HepG2 (cell line): ENCODE measurements at regions not wholly inside any gene's neighbourhood (a gene's known extent, or its start where the extent isn't known, plus 50 kb on each side); places are given as distances from the start of the nearest gene placed in this dataset.
A peak's percentile ranks its signal among the peaks of the same experiment; 100 is the strongest.

Experiments used
- ATAC-seq: fragments of 200-7000 bp; cut with Tn5 transposase; 3 replicates; pipeline ENCODE4 v1.9.1; 2020; ENCODE audit warnings: mild to moderate bottlenecking, moderate library complexity
- BruUV-seq: library from RNA; stranded (reverse); fragments of 400-500 nt; replicated peaks from 2 replicates; lab custom pipeline; 2021; lab: Mats Ljungman, UMichigan
- CTCF ChIA-PET: fragments of 300-600 bp; formaldehyde crosslinking; extraction: SDS; loops from one replicate; lab custom pipeline; 2021; ENCODE audit warnings: low total read pairs, inconsistent platforms, low intra/inter-chr PET ratio; lab: Yijun Ruan, JAX
- POLR2A ChIA-PET: fragments of 350-600 bp; sonication (Branson Sonifier 250); formaldehyde crosslinking; loops from one replicate; lab custom pipeline; 2020; ENCODE audit warnings: antibody characterized with exemption, inconsistent platforms; lab: Yijun Ruan, JAX
- DNase-seq: peaks from one replicate; pipeline ENCODE4 v3.0.0-alpha.2; 2015; ENCODE audit warnings: low spot score
- FAIRE-seq: peaks from 3 replicates; lab custom pipeline; 2011; peaks lifted over from hg19 to GRCh38; lab: Jason Lieb, UNC
- H2AFZ ChIP-seq: one replicate; pipeline ENCODE4 v1.6.1; 2011; ENCODE audit warnings: low read length, inconsistent platforms
- H3K27ac ChIP-seq: fragments of 300-600 bp; 3 replicates; pipeline ENCODE4 v1.8.0; 2011; ENCODE audit warnings: mixed run types, mild to moderate bottlenecking, mixed read lengths, low read length, inconsistent platforms; ENCODE audit not compliant: insufficient read depth; ENCODE audit errors: extremely low read length
- H3K27me3 ChIP-seq, 2 experiments: fragments of 200-600 bp in 1 of 2; 2 replicates in 1 of 2; 3 replicates in 1 of 2; pipeline versions ENCODE4 v1.6.0 to v1.8.0; 2011; ENCODE audit warnings: low read length in 2 of 2, mild to moderate bottlenecking in 2 of 2, moderate library complexity in 2 of 2, inconsistent platforms in 1 of 2; ENCODE audit not compliant: insufficient read depth in 2 of 2, control insufficient read depth in 1 of 2
- H3K36me3 ChIP-seq, 2 experiments: fragments of 200-600 bp in 1 of 2; replicated peaks in 1 of 2; 2 replicates in 1 of 2; 3 replicates in 1 of 2; pipeline versions ENCODE4 v1.5.1 to v1.8.0; 2011; ENCODE audit warnings: low read length in 2 of 2, inconsistent platforms in 1 of 2; ENCODE audit not compliant: insufficient read depth in 2 of 2, control insufficient read depth in 1 of 2
- H3K4me1 ChIP-seq: 2 replicates; pipeline ENCODE4 v1.5.1; 2012; ENCODE audit warnings: low read length, inconsistent platforms; ENCODE audit not compliant: insufficient read depth
- H3K4me2 ChIP-seq: 2 replicates; pipeline ENCODE4 v1.6.0; 2011; ENCODE audit warnings: low read depth, low read length, inconsistent platforms
- H3K4me3 ChIP-seq, 3 experiments: fragments of 200-600 bp in 1 of 3; sonication (generic), shearing (Covaris generic) in 1 of 3; replicated peaks in 1 of 3; 2 replicates each; pipeline ENCODE4 v1.5.1; 2011 to 2016; ENCODE audit warnings: low read length in 3 of 3, inconsistent platforms in 2 of 3, low read depth in 2 of 3, mild to moderate bottlenecking in 2 of 3, control low read depth in 1 of 3, mixed read lengths in 1 of 3; ENCODE audit not compliant: insufficient read depth in 1 of 3
- H3K79me2 ChIP-seq: one replicate; pipeline ENCODE4 v1.6.1; 2011; ENCODE audit warnings: low read length, inconsistent platforms; ENCODE audit not compliant: insufficient read depth
- H3K9ac ChIP-seq: 2 replicates; pipeline ENCODE4 v1.6.0; 2011; ENCODE audit warnings: mild to moderate bottlenecking, low read depth, low read length, inconsistent platforms; ENCODE audit not compliant: insufficient read depth
- H3K9me3 ChIP-seq: 2 replicates; pipeline ENCODE4 v1.5.1; 2012; ENCODE audit warnings: mild to moderate bottlenecking, low read length
- H4K20me1 ChIP-seq: 2 replicates; pipeline ENCODE4 v1.6.0; 2011; ENCODE audit warnings: inconsistent platforms, mild to moderate bottlenecking, low read length, moderate library complexity; ENCODE audit not compliant: insufficient read depth
- CCAR2 ChIP-seq: fragments of 200-400 bp; formaldehyde crosslinking; optimal IDR thresholded peaks from 2 replicates; pipeline ENCODE3; 2018; ENCODE audit warnings: low read depth, mild to moderate bottlenecking, low read length, moderate library complexity
- CSRNP1 ChIP-seq: sonication (generic); formaldehyde crosslinking; IDR thresholded peaks from 2 replicates; pipeline ENCODE4 v1.8.1; 2023; ENCODE audit warnings: mild to moderate bottlenecking, missing genetic modification reagents
- CTCF ChIP-seq: sonication (generic); formaldehyde crosslinking; IDR thresholded peaks from 2 replicates; pipeline ENCODE4 v1.5.0; 2020; ENCODE audit warnings: mild to moderate bottlenecking, missing genetic modification reagents, moderate library complexity
- EHMT2 ChIP-seq: fragments of 200-600 bp; sonication (generic); IDR thresholded peaks from 2 replicates; pipeline ENCODE4 v1.7.0; 2017; ENCODE audit warnings: antibody characterized with exemption, low read depth, low read length, borderline replicate concordance
- KDM2A ChIP-seq: sonication (generic); formaldehyde crosslinking; IDR thresholded peaks from 2 replicates; pipeline ENCODE4 v1.4.0; 2020; ENCODE audit warnings: low read depth, missing genetic modification reagents, borderline replicate concordance
- NFAT5 ChIP-seq: sonication (generic); formaldehyde crosslinking; IDR thresholded peaks from 2 replicates; pipeline ENCODE4 v1.4.0; 2020; ENCODE audit warnings: missing genetic modification reagents
- NFIC ChIP-seq: IDR thresholded peaks from 2 replicates; pipeline ENCODE4 v1.6.1; 2012; ENCODE audit warnings: mild to moderate bottlenecking, low read length, inconsistent platforms
- POGZ ChIP-seq: sonication (generic); formaldehyde crosslinking; IDR thresholded peaks from 2 replicates; pipeline ENCODE4 v1.4.0; 2020; ENCODE audit warnings: mild to moderate bottlenecking, missing genetic modification reagents
- POLR2G ChIP-seq: fragments of 200-400 bp; formaldehyde crosslinking; IDR thresholded peaks from 2 replicates; pipeline ENCODE4 v1.6.1; 2018; ENCODE audit warnings: mild to moderate bottlenecking, low read depth, low read length, moderate library complexity
- TFDP1 ChIP-seq: IDR thresholded peaks from 2 replicates; pipeline ENCODE4 v1.6.1; 2016; ENCODE audit warnings: missing compliant biosample characterization, missing genetic modification reagents, borderline replicate concordance
- ZNF143 ChIP-seq: sonication (generic); formaldehyde crosslinking; IDR thresholded peaks from 2 replicates; pipeline ENCODE4 v1.4.0; 2020; ENCODE audit warnings: missing genetic modification reagents
- ZNF20 ChIP-seq: sonication (generic); formaldehyde crosslinking; IDR thresholded peaks from 2 replicates; pipeline ENCODE4 v1.4.0; 2020; ENCODE audit warnings: mild to moderate bottlenecking, moderate library complexity, missing genetic modification reagents
- ZNF292 ChIP-seq: sonication (generic); formaldehyde crosslinking; IDR thresholded peaks from 2 replicates; pipeline ENCODE4 v1.8.1; 2022; ENCODE audit warnings: mild to moderate bottlenecking, low read depth, missing genetic modification reagents, borderline replicate concordance
- WGBS: methylation state at CpG from one replicate; pipeline ENCODE4 v1.1.6; 2017; ENCODE audit warnings: low lambda C conversion rate; 5-methylcytosine and 5-hydroxymethylcytosine counted together
- in situ Hi-C: cut with HindIII; loops from 2 replicates; pipeline ENCODE4 v1.10.0; 2017; ENCODE audit warnings: low pct_unique_long_range_greater_than_20kb; ENCODE audit not compliant: extremely low pct_ligation_motif_present
- intact Hi-C: fragments of 100-400 bp; cut with micrococcal nuclease; formaldehyde crosslinking; loops from one replicate; pipeline ENCODE4 v1.10.0; 2022; ENCODE audit not compliant: unreplicated experiment

- TSS peak; percentile 60 for BruUV-seq
- peak overlapping the region; percentile 80 for H3K27ac ChIP-seq
- POLR2A ChIA-PET = interaction anchor here (0.7 kb wide), 1 partner anchor 10 kb away, joined by 3 read pairs; no protein-coding TSS in a partner anchor
- H3K79me2 ChIP-seq = peaks cover 3% of the 10 kb centered on the region
- H3K4me3 ChIP-seq = peak overlapping the region; percentile 78 to 85 (median 79)
- in situ Hi-C loops = no loop called here
- no peaks in the 10 kb centered on the region for H4K20me1 ChIP-seq
- FAIRE-seq = peak; percentile 56
- peak overlapping the region; percentile 80 for H2AFZ ChIP-seq
- CTCF ChIA-PET = no interaction called here
- intact Hi-C loops = loop anchor here (5.0 kb wide), 2 partner anchors 37 to 207 kb away; no protein-coding TSS in a partner anchor
- H3K36me3 ChIP-seq = no peaks in the 10 kb centered on the region
- H3K9me3 ChIP-seq = no peaks in the 10 kb centered on the region
- peak overlapping the region; percentile 79 for H3K9ac ChIP-seq
- ATAC-seq = peak; percentile 51
- H3K4me2 ChIP-seq = peak overlapping the region; percentile 98
- peaks cover 40% of the 10 kb centered on the region for H3K4me1 ChIP-seq
- DNase-seq = peak; percentile 23
- 5% methylated on average over 24 of the region's 32 CpGs for WGBS
- no peaks in the 10 kb centered on the region for H3K27me3 ChIP-seq
- TF ChIP-seq KDM2A (CRISPR knock-in tag) (peak; percentile 52; the same call in 1 of the 2 replicates), NFIC (0 out of 2 replicates have a peak, but pooled peaks have one; percentile 18), NFAT5 (CRISPR knock-in tag) (no peak), ZNF292 (CRISPR knock-in tag) (no peak), CTCF (CRISPR knock-in tag) (peak; percentile 8; the same call in 1 of the 2 replicates), EHMT2 (no peak), ZNF143 (CRISPR knock-in tag) (no peak), POGZ (CRISPR knock-in tag) (0 out of 2 replicates have a peak, but pooled peaks have one; percentile 16), CSRNP1 (CRISPR knock-in tag) (no peak), CCAR2 (no peak), ZNF20 (CRISPR knock-in tag) (0 out of 2 replicates have a peak, but pooled peaks have one; percentile 71), TFDP1 (CRISPR knock-in tag) (peak; percentile 56; the same call in 1 of the 2 replicates), POLR2G (peak; percentile 26; the same call in 1 of the 2 replicates)
These were observed 202.1 kb upstream of the NFE2L3 start for GRCh38 chr7:25949736-25950487.
